Stimulated activated naive B cell treated with anti-CD40 and anti-IgM and Interleukin-4, amounts not matched to agents 10 μg/mL and 1 μg/mL and 100 μg/mL, for 72 hours (primary cell): ENCODE measurements at regions not wholly inside any gene's neighbourhood (a gene's known extent, or its start where the extent isn't known, plus 50 kb on each side); places are given as distances from the start of the nearest gene placed in this dataset.

Experiments
- ATAC-seq, 2 donors: fragments of 150-1000 bp; cut with Tn5 transposase; replicated peaks; 2 replicates each; pipeline ENCODE4 v1.10.0; 2021; ENCODE audit warnings: moderate library complexity in 1 of 2
- DNase-seq: peaks from one replicate; pipeline ENCODE4 v3.0.0; 2021
- H3K27ac Mint-ChIP-seq: one replicate; pipeline ENCODE4 v1.8.0; 2022; ENCODE audit warnings: mild to moderate bottlenecking, mixed read lengths
- H3K27me3 Mint-ChIP-seq, 2 donors: one replicate each; pipeline ENCODE4 v1.8.0; 2022; ENCODE audit warnings: mixed read lengths in 2 of 2
- H3K36me3 Mint-ChIP-seq, 2 donors: one replicate each; pipeline ENCODE4 v1.8.0; 2022; ENCODE audit warnings: mixed read lengths in 2 of 2, mild to moderate bottlenecking in 1 of 2
- H3K4me1 Mint-ChIP-seq, 2 donors: one replicate each; pipeline ENCODE4 v1.8.0; 2022; ENCODE audit warnings: mixed read lengths in 2 of 2, mild to moderate bottlenecking in 1 of 2
- H3K4me3 Mint-ChIP-seq, 2 donors: one replicate each; pipeline ENCODE4 v1.8.0; 2022; ENCODE audit warnings: mild to moderate bottlenecking in 2 of 2, mixed read lengths in 2 of 2, moderate library complexity in 1 of 2
- H3K9me3 Mint-ChIP-seq, 2 donors: one replicate each; pipeline ENCODE4 v1.8.0; 2022; ENCODE audit warnings: mixed read lengths in 2 of 2, mild to moderate bottlenecking in 1 of 2

DNA sequence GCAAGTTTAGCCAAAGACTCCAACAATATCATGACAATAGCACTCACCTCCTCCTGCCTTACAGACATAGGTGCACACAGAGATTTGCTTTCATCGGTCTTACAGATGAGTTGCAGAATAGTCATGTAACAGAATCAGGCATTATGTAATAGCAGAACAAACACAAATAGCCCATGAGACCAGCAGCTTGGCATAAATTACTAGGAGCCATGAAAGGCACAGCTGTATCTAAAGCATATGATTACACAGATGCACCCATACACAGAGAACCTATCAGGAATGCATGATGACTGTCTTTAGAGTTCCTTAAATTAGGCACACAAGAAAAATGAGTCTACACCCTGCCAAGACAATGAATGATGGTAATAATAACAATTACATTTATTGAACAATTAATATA is 342.0 kb upstream of the XYLT1 start:
- Mint-ChIP-seq H3K36me3 (peaks cover 0 to 4% of the 10 kb centered on the region in 2 donors), H3K27ac (no peak overlapping the region), H3K4me3 (no peak overlapping the region), H3K9me3 (peaks cover 12 to 14% of the 10 kb centered on the region in 2 donors), H3K4me1 (no peaks in the 10 kb centered on the region), H3K27me3 (peaks cover 8 to 20% of the 10 kb centered on the region in 2 donors)
- ATAC-seq (no peak), DNase-seq (no peak)

DNA sequence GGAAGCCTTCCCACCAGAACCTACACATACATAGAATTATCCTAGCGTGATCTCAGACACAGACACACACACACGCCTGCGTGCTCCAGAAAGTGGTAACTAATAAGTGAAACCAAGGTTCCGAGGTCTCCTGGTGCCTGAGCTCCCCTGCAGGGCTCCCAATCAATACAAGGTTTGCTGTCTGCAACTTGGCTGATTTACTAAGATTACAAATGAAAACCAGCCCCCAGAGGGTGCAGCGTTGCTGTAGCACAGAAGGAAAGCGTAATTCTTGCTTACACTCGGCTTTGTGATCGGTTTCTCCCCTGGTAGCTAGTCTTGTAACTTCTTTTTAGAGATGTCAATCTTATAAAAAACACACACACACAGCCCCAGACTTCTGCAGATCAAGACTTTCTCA is 334.1 kb upstream of the XYLT1 start:
- no peaks in the 10 kb centered on the region for H3K9me3 Mint-ChIP-seq
- no peak overlapping the region for H3K27ac Mint-ChIP-seq
- peaks cover 4 to 22% of the 10 kb centered on the region in 2 donors for H3K27me3 Mint-ChIP-seq
- ATAC-seq (no peak), DNase-seq (no peak)
- no peaks in the 10 kb centered on the region for H3K36me3 Mint-ChIP-seq
- no peaks in the 10 kb centered on the region for H3K4me1 Mint-ChIP-seq
- H3K4me3 Mint-ChIP-seq = no peak overlapping the region

GRCh38 chr16:17803625-17804410 is 333.1 kb upstream of the XYLT1 start:
- no peaks in the 10 kb centered on the region for H3K9me3 Mint-ChIP-seq
- no peak overlapping the region for H3K4me3 Mint-ChIP-seq
- ATAC-seq (no peak), DNase-seq (no peak)
- no peaks in the 10 kb centered on the region for H3K4me1 Mint-ChIP-seq
- H3K36me3 Mint-ChIP-seq = no peaks in the 10 kb centered on the region
- peaks cover 4 to 22% of the 10 kb centered on the region in 2 donors for H3K27me3 Mint-ChIP-seq
- no peak overlapping the region for H3K27ac Mint-ChIP-seq

DNA sequence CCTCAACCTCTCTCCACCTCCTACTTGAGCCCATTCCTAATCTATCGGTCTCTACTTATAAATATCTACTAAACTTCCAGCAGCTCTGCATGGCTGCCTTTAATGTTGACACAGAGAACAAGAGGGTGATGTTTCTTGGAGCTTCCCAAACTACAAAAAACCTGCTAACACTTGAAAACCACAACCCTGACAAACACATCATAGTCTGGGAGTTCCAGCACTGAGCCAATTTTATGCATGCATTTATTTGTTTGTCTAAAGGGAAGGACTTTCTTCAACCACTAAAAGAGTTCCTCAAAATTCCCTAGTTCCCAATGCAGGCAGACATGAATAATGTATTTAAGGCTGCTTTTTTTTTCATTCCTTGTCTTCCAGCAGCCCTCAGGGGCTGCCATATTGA is 331.8 kb upstream of the XYLT1 start:
- no peaks in the 10 kb centered on the region for H3K36me3 Mint-ChIP-seq
- no peaks in the 10 kb centered on the region for H3K4me1 Mint-ChIP-seq
- H3K27ac Mint-ChIP-seq = no peak overlapping the region
- H3K4me3 Mint-ChIP-seq = no peak overlapping the region
- H3K9me3 Mint-ChIP-seq = no peaks in the 10 kb centered on the region
- DNase-seq = no peak
- peaks cover 4 to 17% of the 10 kb centered on the region in 2 donors for H3K27me3 Mint-ChIP-seq
- ATAC-seq = no peak

DNA sequence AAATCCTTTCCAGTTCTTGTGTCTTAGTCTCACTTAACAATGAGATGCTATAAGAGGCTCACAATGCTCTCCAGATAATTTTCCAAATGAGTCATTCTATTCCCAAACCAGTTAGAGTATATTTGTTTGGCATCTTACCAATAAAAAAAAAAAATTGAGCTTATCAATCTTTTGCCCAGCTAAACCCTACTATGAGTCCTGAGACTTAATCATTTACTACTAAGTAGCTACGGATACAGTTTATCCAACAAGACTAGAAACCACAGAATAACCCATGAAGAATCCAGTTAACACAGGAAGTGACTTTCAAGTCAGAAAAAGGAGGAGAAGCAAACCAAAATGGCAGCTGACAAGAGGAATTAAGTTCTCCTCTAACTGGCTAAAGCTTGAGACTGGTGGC is 330.3 kb upstream of the XYLT1 start:
- Mint-ChIP-seq H3K9me3 (no peaks in the 10 kb centered on the region), H3K4me1 (no peaks in the 10 kb centered on the region), H3K27ac (no peak overlapping the region), H3K27me3 (peaks cover 4 to 9% of the 10 kb centered on the region in 2 donors), H3K4me3 (no peak overlapping the region), H3K36me3 (no peaks in the 10 kb centered on the region)
- DNase-seq = no peak
- no peak for ATAC-seq

DNA sequence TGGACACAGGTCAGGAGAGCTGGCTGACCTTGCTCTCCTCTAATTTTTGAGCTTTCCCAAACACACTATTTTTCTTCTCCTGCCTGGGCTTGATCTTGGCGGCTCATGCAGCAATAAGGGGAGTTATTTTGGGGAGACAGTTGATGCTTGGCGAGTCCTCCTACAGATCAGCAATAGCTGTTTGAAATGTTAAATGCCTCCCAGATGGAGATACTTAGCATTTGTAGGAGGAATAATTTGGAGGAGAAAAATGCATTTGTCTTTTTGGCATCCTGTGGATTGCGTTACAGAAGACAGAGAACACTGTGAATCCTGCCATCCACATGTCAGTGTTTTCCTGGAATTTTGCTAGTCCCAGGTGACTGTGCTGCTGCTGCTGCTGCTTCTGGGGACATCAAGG is 328.0 kb upstream of the XYLT1 start:
- Mint-ChIP-seq H3K36me3 (no peaks in the 10 kb centered on the region), H3K4me1 (no peaks in the 10 kb centered on the region), H3K9me3 (no peaks in the 10 kb centered on the region), H3K27ac (no peak overlapping the region), H3K4me3 (no peak overlapping the region), H3K27me3 (no peaks in the 10 kb centered on the region)
- no peak for DNase-seq
- ATAC-seq = no peak

GRCh38 chr16:17793354-17793753 is 322.6 kb upstream of the XYLT1 start:
- Mint-ChIP-seq H3K4me1 (no peaks in the 10 kb centered on the region), H3K27ac (no peak overlapping the region), H3K27me3 (peaks cover 0 to 5% of the 10 kb centered on the region in 2 donors), H3K9me3 (peaks cover 7 to 8% of the 10 kb centered on the region in 2 donors), H3K4me3 (no peak overlapping the region), H3K36me3 (no peaks in the 10 kb centered on the region)
- DNase-seq (no peak), ATAC-seq (no peak)

DNA sequence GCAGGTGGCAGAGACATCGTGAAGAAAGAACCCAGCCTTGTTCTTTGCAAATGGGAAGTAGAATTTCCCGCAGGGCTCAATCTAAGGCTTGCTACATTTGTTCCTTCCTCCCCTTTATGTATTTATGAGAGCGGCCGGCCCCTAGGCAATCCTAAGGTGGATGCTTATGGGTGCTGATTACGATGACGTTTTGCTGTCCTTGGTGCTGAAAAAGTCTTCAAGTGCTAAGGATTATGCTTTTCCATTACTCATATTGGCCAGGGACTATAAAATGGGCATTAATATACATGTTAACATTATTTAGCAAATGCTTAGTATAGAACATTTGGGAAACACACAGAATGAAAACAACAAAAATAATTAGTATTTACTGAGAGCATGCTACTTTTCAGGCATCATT is 313.3 kb upstream of the XYLT1 start:
- ATAC-seq = no peak

GRCh38 chr16:17780181-17780580 is 309.4 kb upstream of the XYLT1 start:
- Mint-ChIP-seq H3K9me3 (peaks cover 3 to 4% of the 10 kb centered on the region in 2 donors), H3K27me3 (peaks cover 19 to 25% of the 10 kb centered on the region in 2 donors), H3K4me1 (no peaks in the 10 kb centered on the region), H3K36me3 (no peaks in the 10 kb centered on the region), H3K27ac (no peak overlapping the region), H3K4me3 (no peak overlapping the region)
- DNase-seq (no peak), ATAC-seq (no peak)

More for the DNA sequence above, 313.3 kb upstream of the XYLT1 start:
- Mint-ChIP-seq H3K36me3 (no peaks in the 10 kb centered on the region), H3K27ac (no peak overlapping the region), H3K9me3 (peaks cover 0 to 3% of the 10 kb centered on the region in 2 donors), H3K27me3 (peaks cover 5 to 12% of the 10 kb centered on the region in 2 donors), H3K4me3 (no peak overlapping the region), H3K4me1 (no peaks in the 10 kb centered on the region)
- DNase-seq = no peak

GRCh38 chr16:17777408-17777863 is 306.7 kb upstream of the XYLT1 start:
- DNase-seq = no peak
- ATAC-seq = no peak
- peaks cover 13 to 20% of the 10 kb centered on the region in 2 donors for H3K27me3 Mint-ChIP-seq
- H3K4me1 Mint-ChIP-seq = no peaks in the 10 kb centered on the region
- no peak overlapping the region for H3K4me3 Mint-ChIP-seq
- H3K9me3 Mint-ChIP-seq = peaks cover 3 to 4% of the 10 kb centered on the region in 2 donors
- H3K36me3 Mint-ChIP-seq = no peaks in the 10 kb centered on the region
- H3K27ac Mint-ChIP-seq = no peak overlapping the region

DNA sequence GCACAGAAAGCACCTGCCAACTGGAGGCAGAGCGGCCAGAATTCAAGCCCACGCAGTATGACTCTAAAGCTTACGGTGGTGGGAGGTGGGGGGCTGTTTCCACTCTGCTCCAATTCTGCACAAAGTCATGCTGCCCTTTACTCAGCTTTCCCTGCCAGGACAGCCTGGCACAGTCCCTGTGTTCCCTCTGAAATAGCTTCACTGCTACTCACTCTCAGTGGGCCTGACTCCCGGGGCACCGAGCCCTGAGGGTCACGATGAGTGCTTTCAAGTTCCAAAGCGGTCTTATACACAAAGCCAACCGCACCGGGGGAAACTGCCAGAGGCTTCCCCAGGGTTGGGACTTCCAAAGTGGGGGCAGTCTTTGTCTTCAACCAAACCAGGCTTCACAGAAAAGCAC is 306.1 kb upstream of the XYLT1 start:
- H3K4me1 Mint-ChIP-seq = no peaks in the 10 kb centered on the region
- no peak overlapping the region for H3K27ac Mint-ChIP-seq
- H3K4me3 Mint-ChIP-seq = no peak overlapping the region
- peaks cover 13 to 20% of the 10 kb centered on the region in 2 donors for H3K27me3 Mint-ChIP-seq
- H3K36me3 Mint-ChIP-seq = no peaks in the 10 kb centered on the region
- DNase-seq (no peak), ATAC-seq (no peak)
- peaks cover 4 to 6% of the 10 kb centered on the region in 2 donors for H3K9me3 Mint-ChIP-seq

DNA sequence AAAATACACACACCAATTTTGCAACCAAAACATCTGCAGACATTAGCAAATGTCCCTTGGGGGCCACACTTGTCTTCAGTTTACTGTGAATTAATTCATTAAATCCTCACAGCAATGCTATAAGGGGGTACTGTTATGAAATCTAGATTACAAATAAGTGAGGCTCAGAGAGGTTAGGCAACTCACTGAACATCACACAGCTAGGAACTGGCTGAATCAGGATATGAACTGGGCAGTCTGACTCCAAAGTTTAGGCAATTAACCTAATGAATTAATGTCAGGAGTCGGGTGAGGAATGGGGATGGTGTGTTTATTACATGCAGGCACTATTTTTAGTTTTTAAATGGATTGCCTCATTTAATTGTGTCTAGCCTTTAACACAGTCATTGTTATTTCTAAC is 305.7 kb upstream of the XYLT1 start:
- DNase-seq = no peak
- H3K4me3 Mint-ChIP-seq = no peak overlapping the region
- peaks cover 13 to 20% of the 10 kb centered on the region in 2 donors for H3K27me3 Mint-ChIP-seq
- H3K36me3 Mint-ChIP-seq = no peaks in the 10 kb centered on the region
- H3K9me3 Mint-ChIP-seq = peaks cover 4 to 6% of the 10 kb centered on the region in 2 donors
- H3K27ac Mint-ChIP-seq = no peak overlapping the region
- no peak for ATAC-seq
- no peaks in the 10 kb centered on the region for H3K4me1 Mint-ChIP-seq

DNA sequence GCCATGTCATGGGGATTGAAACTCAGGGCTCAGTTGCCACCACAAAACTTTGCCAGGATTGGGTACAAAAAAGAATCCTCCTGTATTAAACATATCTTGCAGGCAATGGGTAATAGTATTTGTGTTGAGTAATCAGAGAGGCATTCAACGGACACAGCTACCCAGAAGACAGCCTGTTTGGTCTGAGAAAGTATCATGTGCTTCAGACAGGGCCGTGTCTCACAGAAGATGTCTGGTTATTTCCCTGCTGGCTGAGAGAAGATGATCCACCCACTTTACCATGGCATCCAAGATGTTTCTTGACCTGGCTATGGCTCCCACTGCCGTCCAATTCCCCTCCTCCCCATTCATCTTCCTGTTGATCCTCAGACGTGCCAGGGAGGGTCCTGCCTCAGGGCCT is 304.3 kb upstream of the XYLT1 start:
- no peak for DNase-seq
- Mint-ChIP-seq H3K36me3 (no peaks in the 10 kb centered on the region), H3K4me3 (no peak overlapping the region), H3K4me1 (no peaks in the 10 kb centered on the region), H3K9me3 (peaks cover 9 to 12% of the 10 kb centered on the region in 2 donors), H3K27me3 (peaks cover 18 to 20% of the 10 kb centered on the region in 2 donors), H3K27ac (no peak overlapping the region)
- ATAC-seq = no peak

DNA sequence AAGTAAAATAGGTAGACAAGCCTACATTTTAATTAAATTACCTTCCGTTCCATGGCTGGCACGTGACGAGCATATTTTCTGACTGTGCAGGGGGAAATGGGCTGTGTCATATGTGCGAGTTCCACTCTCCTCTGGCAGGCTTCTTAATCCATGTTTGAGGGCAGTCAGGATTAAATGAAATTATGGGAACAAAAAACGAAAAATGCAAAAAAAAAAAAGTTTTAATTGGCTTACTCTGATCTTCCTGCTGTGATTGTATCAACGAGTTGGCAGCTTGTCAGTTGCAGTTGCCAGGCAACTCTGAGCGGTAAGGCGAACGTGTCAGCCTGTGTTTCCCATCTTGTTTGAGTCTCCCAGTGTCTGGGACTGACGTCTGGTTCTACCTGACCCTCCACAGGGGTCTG is 302.9 kb upstream of the XYLT1 start:
- ATAC-seq = no peak
- Mint-ChIP-seq H3K36me3 (no peaks in the 10 kb centered on the region), H3K4me3 (no peak overlapping the region), H3K9me3 (peaks cover 8 to 9% of the 10 kb centered on the region in 2 donors), H3K27ac (no peak overlapping the region), H3K4me1 (no peaks in the 10 kb centered on the region), H3K27me3 (peaks cover 18 to 20% of the 10 kb centered on the region in 2 donors)
- DNase-seq = no peak

DNA sequence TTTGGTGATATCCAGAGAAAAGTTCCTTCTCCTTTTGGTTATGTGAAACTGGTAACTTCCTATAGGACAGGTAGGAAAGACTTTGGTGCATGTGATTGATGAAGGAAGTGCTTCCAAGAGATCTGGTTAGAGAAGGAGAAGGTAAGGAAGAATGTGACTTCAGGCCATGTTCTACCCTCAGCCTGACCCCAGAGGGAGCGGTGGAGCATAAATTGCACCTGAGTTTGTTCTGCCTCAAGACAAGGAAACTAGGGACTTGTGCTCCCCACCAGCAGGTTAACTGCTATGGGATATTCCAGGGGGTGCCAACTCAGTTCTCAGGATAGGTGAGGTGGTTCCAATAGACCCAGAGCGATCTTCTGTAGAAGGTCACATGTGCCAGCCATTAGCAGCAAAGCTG is 299.3 kb upstream of the XYLT1 start:
- H3K9me3 Mint-ChIP-seq = peaks cover 7 to 9% of the 10 kb centered on the region in 2 donors
- DNase-seq = no peak

More for the DNA sequence above, 299.3 kb upstream of the XYLT1 start:
- no peak overlapping the region for H3K4me3 Mint-ChIP-seq
- no peak overlapping the region for H3K27ac Mint-ChIP-seq
- H3K4me1 Mint-ChIP-seq = no peaks in the 10 kb centered on the region
- H3K36me3 Mint-ChIP-seq = no peaks in the 10 kb centered on the region
- ATAC-seq = no peak
- H3K27me3 Mint-ChIP-seq = peaks cover 5 to 8% of the 10 kb centered on the region in 2 donors
